CD4-positive, alpha-beta T cell treated with Interleukin-15 for 4 hours (primary cell): ENCODE measurements at regions not wholly inside any gene's neighbourhood (a gene's known extent, or its start where the extent isn't known, plus 50 kb on each side); places are given as distances from the start of the nearest gene placed in this dataset.
"Not testable (repeated sequence)": the region's sequence is repeated elsewhere in the genome, so short reads cannot be mapped to it uniquely, and the experiment has no call there.

Experiments used
- DNase-seq: peaks from one replicate; pipeline ENCODE4 v3.0.0-alpha.2; 2020; ENCODE audit warnings: low spot score

DNA sequence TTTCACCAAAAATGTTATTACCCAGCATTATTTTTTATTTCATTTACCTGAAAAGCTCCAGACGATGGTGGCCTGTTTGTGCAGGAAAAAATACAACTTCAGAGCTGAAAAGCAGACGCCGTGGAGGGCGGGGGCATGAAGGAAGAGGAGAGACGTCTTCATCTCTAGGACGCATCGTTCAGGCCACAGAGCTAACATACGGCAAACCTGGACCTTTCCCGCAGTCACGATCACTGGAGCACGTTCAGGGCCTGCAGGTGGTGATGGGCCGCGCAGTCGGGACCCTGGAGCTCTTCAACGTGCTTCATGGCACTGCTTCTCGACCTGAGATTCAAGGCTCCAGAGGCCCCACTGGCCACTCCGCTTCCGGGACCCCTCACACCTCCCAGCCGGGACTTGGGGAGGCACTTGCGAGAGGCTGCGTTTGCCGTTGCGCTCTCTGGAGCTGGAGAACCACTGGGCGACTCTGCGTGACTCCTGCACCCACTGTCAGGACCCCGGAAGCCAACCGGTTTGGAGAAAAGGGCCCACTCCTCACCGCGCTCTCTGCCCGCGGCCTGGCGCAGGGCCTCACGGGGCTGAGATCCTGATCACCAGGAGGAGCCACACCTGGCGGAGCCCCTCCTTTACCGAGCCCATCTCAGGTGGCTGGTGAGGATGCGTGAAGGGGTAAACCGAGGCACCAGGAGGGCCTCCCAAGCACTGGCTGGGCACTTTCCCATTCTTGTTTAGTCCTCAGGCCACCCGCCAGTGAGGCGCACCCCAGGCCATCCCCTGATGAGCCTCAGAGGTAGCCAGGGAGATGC lies 164.4 kb upstream of the AFDN start:
- DNase-seq, result no peak

DNA sequence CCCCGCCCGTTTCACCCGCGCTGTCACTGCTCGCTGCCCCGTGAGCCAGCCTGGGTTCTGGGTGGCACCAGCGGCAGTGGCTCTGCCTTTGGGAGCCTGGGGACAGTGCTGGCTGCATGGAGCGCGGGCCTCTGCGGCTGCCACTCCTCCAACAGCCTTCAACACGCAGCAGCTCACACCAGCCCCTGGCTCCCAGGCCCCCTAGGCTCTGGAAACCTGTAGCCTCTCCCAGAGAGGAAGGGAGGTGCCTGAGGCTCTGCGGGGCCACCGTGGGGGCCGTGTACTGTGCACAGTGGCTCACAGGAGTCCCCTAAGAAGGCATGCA lies 163.9 kb upstream of the AFDN start:
- DNase-seq, result no peak

DNA sequence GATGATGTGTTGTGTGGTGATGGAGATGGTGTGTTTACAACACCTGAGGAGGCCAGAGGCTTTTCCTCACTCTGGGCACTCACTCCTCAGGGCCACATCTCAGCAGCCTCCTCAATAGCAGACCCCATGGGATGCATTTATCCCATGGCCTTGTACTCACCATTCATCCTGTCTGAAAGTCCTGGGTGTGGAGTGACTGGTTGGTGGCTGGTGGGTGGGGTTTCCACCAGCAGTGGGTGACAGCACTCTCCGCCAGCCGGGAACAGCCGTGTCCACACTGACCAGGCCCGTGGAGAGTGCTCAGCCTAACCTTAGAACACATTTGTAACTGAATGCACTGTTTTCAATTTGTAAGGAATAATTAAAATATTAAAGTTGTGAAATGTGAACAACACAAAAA lies 163.4 kb upstream of the AFDN start:
- DNase-seq, result no peak

DNA sequence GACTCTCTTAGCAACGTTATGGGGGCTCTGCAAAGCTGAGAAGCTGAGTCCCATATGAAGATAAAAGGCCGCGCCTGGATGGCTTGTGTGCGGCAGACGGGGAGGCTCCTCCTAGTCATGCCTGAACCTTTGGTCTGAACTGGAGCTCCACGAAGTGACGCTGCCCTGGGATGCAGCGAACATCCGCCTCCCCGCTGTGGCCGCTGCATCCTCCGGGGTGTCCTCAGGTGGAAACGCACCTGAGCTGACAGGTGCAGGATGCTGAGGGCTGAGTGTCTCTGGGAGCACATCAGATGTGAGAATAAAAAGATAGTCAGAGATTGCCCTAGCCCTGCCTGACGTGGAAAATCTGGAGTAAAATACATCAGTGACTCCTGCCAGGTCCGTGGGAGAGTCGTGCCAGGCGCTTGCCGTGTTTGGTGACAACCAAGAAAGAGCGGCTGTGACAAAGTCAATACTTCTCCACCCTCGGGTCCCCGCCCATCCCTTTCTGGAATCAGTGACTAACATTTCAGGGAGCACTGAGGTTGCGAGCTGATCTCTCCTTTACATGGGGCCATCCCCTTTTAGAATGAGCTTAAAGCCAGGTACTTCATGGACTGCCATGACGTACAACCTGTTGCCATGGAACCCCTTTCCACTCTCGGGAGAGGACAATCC lies 162.8 kb upstream of the AFDN start:
- no peak for DNase-seq

DNA sequence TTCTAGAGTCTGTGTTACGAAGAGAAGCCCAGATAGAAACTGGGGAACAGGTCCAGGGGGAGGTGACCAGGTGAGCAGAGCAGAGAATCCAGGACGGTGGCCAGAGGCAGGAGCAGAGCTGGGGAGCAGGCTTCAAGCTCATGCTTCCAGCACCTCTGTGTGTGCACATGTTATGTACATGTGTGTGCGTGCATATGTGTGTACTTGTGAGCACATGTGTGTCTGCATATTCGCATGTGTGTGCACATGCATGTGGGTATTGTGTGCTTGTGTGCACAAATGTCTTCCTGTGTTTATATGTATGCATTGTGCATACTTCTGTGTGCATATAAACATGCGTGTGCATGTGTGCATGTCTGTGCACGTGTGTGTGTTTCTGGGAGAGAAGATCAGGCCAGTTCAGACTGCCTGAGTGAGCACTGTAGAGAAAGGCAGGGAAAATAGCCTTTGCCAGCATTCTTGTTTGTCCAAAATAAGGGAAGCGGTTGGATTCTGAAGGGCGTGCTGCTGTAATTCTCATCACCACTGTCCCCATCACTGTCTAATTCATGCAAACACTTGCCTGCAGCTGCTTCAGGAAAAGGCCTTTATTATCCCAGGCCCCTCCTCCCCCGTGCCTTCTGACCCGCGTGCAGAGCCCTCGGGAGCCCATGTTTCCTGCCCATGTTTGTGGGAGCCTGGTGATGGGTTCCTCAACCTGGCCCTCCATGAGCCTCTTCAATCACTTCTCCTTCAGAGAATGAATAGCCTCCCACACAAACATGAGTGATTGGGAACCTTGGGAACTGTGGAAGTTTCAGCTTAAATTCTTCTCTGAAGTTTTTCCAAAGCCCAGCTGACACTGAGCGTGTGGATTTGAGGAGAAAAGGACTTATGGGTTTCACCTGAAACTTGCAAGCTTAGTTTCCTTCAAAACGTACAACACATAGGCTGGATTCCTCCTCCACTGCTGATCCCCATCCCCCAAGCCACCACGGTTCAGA lies 161.7 kb upstream of the AFDN start:
- no peak for DNase-seq

DNA sequence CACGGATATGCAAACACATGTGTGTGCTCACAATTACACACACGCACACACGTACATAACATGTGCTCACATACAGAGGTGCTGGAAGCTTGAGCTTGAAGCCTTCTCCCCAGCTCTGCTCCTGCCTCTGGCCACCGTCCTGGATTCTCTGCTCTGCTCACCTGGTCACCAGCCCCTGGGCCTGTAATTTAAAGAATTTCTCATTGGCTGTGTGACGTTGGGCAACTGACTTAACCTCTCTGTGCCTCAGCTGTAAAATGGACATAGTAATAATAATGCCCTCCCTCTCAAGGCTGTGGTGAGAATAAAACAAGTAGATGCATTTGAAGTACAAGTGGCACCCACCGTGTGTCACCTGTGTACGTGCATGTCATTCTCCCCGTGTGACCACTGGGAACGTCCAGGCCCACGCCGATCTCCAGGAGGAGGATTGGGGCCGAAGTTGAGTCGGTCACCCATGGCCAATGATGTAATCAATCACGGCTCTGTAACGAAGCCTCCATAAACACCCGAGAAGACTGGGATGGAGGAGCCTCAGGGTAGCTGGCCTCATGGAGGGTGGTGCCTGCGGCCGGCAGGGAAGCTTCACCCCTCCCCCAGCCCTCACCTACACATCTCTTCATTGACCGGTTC lies 160.9 kb upstream of the AFDN start:
- DNase-seq, result no peak

- no peak for DNase-seq
Observed at GRCh38 chr6:167666571-167667203, 160.0 kb upstream of the AFDN start.

- DNase-seq, result no peak
Observed at GRCh38 chr6:167667204-167668018, 159.3 kb upstream of the AFDN start.

GRCh38 chr6:167668019-167668753 lies 158.5 kb upstream of the AFDN start:
- DNase-seq, result no peak

DNA sequence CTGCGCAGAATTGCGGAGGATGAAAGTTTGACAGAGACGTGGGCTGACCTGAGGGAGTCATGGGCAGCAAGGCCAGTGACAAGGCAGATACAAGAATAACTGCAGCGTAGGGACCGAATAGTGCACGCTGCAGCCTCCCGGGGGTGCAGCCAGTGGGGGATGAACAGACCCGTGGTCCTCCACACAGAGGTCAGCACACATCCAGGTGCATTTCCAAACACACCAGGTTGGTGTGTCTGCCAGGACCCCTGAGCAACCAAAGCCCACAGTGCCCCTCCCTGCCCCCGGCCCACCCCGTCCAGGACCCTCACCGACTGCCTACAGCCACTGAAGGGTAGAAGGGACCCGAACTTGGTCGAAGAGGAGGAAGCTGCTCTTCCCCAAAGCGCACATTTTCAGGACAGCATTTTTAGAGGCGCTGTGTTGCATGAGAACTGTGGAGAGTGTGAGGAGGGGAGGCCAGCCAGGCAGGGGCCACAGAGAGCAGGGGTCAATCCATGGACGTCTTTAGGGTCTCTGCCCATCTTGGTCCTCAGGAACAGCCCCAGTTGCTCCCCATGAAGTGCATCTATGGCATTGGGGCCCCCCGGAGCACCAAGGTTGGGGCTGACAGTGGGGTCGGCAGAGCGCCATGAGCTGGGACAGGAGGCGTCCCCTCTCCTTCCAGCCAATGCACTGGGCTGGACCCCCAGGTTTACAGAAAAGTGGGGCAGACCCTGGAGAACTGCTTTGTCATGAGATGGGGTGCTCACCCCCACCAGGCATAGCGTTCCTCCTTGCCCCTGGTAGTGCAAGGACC lies 157.8 kb upstream of the AFDN start:
- no peak for DNase-seq

DNA sequence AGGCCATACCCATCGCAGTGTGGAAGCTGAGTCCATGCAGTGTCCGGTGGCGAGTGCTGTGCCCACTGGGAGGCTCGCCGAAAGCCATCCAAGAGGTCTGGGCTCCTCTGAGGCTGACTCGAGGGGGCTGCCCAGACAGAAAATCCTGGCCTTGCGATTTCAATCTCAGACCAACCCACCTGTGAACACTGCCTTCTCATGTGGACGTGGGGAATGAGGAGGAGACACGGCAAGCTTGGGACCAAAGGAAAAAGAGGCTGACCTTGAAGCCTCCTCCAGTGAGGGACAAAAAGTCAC lies 157.2 kb upstream of the AFDN start:
- DNase-seq, result no peak

DNA sequence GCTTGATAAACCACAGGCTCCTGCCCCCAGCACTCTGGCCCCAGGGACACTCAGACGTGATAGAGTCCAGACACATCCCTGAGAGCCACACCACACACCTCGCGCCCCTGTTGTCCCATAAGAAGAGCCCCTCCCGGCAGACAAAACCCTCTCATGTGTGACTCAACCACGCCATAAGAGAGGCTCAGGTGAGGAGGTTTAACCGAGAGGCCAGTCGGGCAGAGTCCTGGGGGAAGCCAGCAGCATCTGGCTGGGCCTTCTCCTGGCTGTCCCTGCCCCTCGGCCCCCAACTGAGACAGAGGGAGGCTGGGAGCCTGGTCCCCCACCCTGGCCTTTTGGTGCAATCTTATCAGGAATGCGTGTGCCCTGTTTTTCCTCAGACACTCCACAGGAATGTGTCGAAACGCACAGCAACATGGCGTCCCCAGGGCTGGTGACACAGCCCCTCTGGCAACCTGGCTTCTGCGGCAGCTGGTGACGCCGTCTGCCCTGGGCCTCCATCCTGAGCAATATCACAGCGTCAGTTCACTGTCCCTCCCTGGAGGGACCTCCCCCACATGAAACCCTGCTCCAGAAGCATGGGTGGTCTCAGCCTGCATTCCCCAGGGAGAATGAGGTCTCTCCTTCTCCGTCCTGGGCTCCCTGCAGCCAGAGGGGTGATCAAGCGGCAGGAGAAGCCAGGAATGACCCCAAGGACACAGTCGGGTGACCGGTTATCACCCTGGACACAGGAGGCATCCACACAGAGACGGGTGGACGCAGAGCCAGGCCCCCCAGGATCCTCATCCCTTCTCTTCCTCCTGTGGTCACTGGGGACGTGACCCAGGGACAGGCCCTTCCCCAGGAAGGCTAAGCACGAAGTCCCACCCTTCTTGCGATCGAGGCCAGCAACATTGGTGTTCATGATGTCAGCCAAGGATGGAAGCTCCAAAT lies 156.6 kb upstream of the AFDN start:
- no peak for DNase-seq

DNA sequence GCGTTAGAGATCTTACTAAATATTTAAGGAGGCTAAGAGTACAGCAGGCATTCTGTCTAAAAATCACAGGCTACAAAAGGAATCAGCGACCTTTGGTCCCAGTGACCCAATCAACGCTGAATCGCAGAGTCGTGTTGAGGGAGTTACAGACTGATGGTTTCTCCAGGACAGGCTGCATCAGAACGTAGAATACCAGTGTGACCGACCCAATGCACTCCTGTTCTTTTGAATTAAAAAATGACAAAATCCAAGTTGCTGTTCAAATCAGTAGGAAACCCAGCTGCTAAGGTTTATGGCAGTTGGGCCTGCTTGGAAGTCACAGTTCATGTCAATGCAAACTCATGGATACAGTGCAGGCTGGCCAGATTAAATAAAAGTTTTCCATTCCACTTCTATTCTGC lies 155.8 kb upstream of the AFDN start:
- DNase-seq, result no peak

DNA sequence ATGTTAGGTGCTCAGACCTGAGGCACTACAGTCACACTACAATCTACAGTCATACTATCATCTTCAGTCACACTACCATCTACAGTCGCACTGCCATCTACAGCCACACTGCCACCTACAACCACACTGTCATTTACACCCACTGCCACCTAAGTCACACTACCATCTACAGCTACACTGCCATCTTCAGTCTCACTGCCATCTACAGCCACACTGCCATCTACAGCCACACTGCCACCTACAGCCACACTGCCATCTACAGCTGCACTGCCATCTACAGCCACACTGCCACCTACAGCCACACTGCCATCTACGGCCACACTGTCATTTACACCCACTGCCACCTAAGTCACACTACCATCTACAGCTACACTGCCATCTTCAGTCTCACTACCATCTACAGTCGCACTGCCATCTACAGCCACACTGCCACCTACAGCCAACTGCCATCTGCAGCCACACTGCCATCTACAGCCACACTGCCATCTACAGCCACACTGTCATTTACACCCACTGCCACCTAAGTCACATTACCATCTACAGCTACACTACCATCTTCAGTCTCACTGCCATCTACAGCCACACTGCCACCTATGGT lies 155.2 kb upstream of the AFDN start:
- not testable (repeated sequence) for DNase-seq

GRCh38 chr6:167671977-167672687 lies 154.6 kb upstream of the AFDN start:
- DNase-seq, result no peak

DNA sequence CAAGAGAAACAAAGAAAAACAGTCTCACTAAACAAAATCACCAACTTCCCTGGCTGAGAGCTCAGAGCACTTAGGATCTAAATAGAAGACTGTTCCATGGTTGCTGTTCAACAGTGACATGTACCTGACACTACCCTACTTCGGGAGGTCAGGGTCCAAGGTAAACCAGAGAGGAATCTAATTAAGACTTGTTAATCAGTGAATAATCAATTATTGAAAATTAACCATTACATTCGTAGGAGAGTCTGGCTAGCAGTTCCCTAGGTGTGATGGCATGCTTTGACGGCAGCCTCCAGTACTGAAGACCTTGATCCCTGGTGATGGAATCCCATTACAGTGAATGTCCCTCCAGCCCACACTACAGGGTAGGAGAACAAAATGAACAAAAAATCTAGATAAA lies 154.0 kb upstream of the AFDN start:
- no peak for DNase-seq

DNA sequence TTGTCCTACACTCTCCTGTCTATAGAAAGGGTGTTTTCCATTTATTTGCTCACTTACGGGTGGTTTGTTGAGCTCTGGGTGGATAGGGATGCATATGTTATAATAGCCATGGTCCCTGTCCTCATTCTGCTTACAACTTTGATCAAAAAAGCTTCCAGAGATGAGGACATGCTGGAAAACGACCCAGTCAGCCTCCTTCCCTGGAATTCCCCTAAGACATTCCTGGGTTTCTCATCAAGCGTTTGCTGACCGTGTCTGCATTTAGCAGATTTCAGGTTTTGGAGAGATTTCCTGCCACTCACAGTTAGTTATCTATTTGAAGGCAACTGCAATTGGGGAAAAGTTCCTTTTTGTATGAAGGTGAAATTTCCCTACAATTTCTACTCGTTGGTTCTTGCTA lies 152.8 kb upstream of the AFDN start:
- no peak for DNase-seq
